DOHH2 (cell line): ENCODE measurements at regions not wholly inside any gene's neighbourhood (a gene's known extent, or its start where the extent isn't known, plus 50 kb on each side); places are given as distances from the start of the nearest gene placed in this dataset.

ENCODE experiments used
- CTCF ChIP-seq: fragments of 200-600 bp; sonication (generic); IDR thresholded peaks from one replicate; pipeline ENCODE4 v1.5.1; 2014; ENCODE audit warnings: antibody characterized with exemption, mild to moderate bottlenecking, low read depth, low read length; ENCODE audit not compliant: poor library complexity, severe bottlenecking
- EZH2phosphoT487 ChIP-seq: fragments of 200-600 bp; sonication (generic); IDR thresholded peaks from 2 replicates; pipeline ENCODE4 v1.6.1; 2017; ENCODE audit warnings: borderline replicate concordance, mild to moderate bottlenecking, antibody characterized with exemption, low read length, moderate library complexity, mixed read lengths

DNA sequence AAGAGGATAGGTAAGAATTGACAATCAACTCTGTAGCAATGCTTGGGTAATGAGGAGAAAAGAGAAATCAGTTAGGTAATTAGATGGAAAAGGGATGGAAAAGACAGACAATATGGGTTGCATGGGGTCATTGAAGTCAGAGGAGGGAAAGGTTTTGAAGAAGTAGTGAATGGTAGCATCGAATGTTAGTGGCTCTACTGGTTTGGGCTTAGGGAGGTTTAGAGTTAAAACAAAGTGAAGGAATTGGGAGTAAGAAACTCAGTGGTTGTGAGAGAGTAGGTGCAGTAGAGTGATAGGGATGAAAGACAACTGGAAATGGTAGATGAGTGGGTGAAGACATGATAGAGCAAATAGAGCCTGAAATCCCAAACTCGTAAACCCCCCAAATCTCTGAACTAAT is 140.1 kb upstream of the ZFP64 start:
- TF ChIP-seq CTCF (no peak), EZH2phosphoT487 (no peak)
